GM23248 (cell line): ENCODE measurements at regions not wholly inside any gene's neighbourhood (a gene's known extent, or its start where the extent isn't known, plus 50 kb on each side); places are given as distances from the start of the nearest gene placed in this dataset.

ENCODE experiments used
- EZH2 ChIP-seq: fragments of 200-600 bp; sonication (generic); IDR thresholded peaks from 2 replicates; pipeline ENCODE4 v1.6.1; 2018; ENCODE audit warnings: antibody characterized with exemption, mild to moderate bottlenecking; ENCODE audit not compliant: insufficient read depth, poor library complexity, severe bottlenecking
- EZH2phosphoT487 ChIP-seq: fragments of 200-600 bp; sonication (generic); IDR thresholded peaks from 2 replicates; pipeline ENCODE4 v1.6.1; 2018; ENCODE audit warnings: antibody characterized with exemption, moderate library complexity, mild to moderate bottlenecking, low read depth; ENCODE audit not compliant: insufficient read depth

DNA sequence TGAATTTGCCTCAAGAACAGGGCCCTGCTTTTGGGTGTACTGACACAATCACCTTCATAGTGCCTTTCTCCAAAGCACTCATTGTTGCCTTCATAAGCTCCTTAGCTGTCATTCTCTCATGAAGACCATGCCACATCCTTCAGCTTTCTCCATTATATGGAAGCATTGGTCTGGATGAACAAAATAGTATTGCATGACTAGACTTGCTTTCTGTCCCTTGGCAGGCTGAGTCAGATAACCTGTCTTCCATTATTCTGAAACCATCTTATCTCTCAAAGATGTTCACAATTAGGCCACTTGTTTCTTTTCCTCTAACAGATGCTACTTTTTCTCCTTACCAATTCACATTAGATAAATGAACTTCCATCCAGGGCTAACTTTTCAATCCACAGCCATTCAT lies 297.9 kb downstream of the IRX1 start:
- no peak for TF ChIP-seq EZH2
- no peak for TF ChIP-seq EZH2phosphoT487
